Tibial nerve (tissue), 4 donors: ENCODE measurements at regions not wholly inside any gene's neighbourhood (a gene's known extent, or its start where the extent isn't known, plus 50 kb on each side); places are given as distances from the start of the nearest gene placed in this dataset.

Experiments
- DNase-seq, 2 donors: peaks; one replicate each; pipeline ENCODE4 v3.0.0-alpha.2; 2019; ENCODE audit warnings: low spot score in 2 of 2
- H3K27ac ChIP-seq, 4 donors: fragments of 200-600 bp; sonication (generic) in 3 of 4; one replicate each; pipeline ENCODE4 v1.5.1; 2017 to 2019; ENCODE audit warnings: mild to moderate bottlenecking in 1 of 4
- H3K27me3 ChIP-seq, 2 donors: fragments of 200-600 bp; sonication (generic) in 1 of 2; one replicate each; pipeline versions ENCODE4 v1.5.1 to v1.6.0; 2017 to 2019
- H3K36me3 ChIP-seq, 3 donors: fragments of 200-600 bp; sonication (generic); one replicate each; pipeline ENCODE4 v1.5.1; 2018 to 2019
- H3K4me1 ChIP-seq, 4 donors: fragments of 200-600 bp; sonication (generic) in 3 of 4; one replicate each; pipeline ENCODE4 v1.5.1; 2017 to 2019
- H3K4me3 ChIP-seq, 4 donors: fragments of 200-600 bp; sonication (generic) in 3 of 4; one replicate each; pipeline ENCODE4 v1.5.1; 2017 to 2019; ENCODE audit warnings: mild to moderate bottlenecking in 1 of 4, moderate library complexity in 1 of 4
- H3K9me3 ChIP-seq, 4 donors: fragments of 200-600 bp; sonication (generic) in 3 of 4; one replicate each; pipeline ENCODE4 v1.5.1; 2017 to 2019
- EP300 ChIP-seq, 2 donors: sonication (generic); formaldehyde crosslinking; IDR thresholded peaks; one replicate each; pipeline ENCODE4 v1.6.1; 2017; ENCODE audit warnings: antibody characterized with exemption in 2 of 2, mild to moderate bottlenecking in 1 of 2
- POLR2A ChIP-seq, 2 donors: fragments of 450-650 bp; IDR thresholded peaks; one replicate each; pipeline ENCODE4 v1.6.1; 2017; ENCODE audit warnings: antibody characterized with exemption in 2 of 2, mild to moderate bottlenecking in 2 of 2, moderate library complexity in 2 of 2
- WGBS, 2 donors: methylation state at CpG; one replicate each; pipeline ENCODE4 v1.1.5; 2018; 5-methylcytosine and 5-hydroxymethylcytosine counted together
- TF ChIP-seq, protein P1 (sequence below), 5 experiments: fragments of 200-600 bp in 3 of 5; fragments of 450-650 bp in 2 of 5; sonication (generic) in 3 of 5; IDR thresholded peaks; one replicate each; pipeline ENCODE4 v1.5.1; 2016 to 2019; ENCODE audit warnings: antibody characterized with exemption in 5 of 5, mild to moderate bottlenecking in 3 of 5, moderate library complexity in 2 of 5

DNA sequence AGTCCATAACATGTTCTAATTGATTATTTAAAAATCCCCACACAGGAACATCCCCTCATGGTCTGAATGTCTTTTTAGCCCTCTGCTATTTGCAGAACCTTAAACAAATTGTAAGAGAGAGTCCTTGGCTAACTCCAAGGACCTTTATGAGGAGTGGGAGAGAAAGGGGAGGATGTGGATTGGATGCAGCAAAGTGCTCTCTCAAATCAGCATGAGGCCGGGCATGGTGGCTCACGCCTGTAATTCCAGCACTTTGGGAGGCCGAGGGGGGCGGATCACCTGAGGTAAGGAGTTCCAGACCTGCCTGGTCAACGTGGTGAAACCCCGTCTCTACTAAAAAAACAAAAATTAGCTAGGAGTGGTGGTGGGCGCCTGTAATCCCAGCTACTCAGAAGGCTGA lies 154.8 kb downstream of the TGFB2 start:
- no peak for DNase-seq
- Histone ChIP-seq H3K27ac (no peak overlapping the region), H3K4me1 (peaks cover 0 to 24% (median 0%) of the 10 kb centered on the region in 4 donors), H3K36me3 (no peaks in the 10 kb centered on the region), H3K27me3 (no peaks in the 10 kb centered on the region), H3K4me3 (no peak overlapping the region), H3K9me3 (no peaks in the 10 kb centered on the region)
- TF ChIP-seq POLR2A (IDR thresholded peaks at IDR 0.05) = no peak
- no peak for TF ChIP-seq EP300 (IDR thresholded peaks at IDR 0.05)
- TF ChIP-seq, protein P1, sequence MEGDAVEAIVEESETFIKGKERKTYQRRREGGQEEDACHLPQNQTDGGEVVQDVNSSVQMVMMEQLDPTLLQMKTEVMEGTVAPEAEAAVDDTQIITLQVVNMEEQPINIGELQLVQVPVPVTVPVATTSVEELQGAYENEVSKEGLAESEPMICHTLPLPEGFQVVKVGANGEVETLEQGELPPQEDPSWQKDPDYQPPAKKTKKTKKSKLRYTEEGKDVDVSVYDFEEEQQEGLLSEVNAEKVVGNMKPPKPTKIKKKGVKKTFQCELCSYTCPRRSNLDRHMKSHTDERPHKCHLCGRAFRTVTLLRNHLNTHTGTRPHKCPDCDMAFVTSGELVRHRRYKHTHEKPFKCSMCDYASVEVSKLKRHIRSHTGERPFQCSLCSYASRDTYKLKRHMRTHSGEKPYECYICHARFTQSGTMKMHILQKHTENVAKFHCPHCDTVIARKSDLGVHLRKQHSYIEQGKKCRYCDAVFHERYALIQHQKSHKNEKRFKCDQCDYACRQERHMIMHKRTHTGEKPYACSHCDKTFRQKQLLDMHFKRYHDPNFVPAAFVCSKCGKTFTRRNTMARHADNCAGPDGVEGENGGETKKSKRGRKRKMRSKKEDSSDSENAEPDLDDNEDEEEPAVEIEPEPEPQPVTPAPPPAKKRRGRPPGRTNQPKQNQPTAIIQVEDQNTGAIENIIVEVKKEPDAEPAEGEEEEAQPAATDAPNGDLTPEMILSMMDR (IDR thresholded peaks at IDR 0.05) = no peak
- WGBS, 2 donors = 91 to 92% methylated on average over 7 of the region's 7 CpGs

DNA sequence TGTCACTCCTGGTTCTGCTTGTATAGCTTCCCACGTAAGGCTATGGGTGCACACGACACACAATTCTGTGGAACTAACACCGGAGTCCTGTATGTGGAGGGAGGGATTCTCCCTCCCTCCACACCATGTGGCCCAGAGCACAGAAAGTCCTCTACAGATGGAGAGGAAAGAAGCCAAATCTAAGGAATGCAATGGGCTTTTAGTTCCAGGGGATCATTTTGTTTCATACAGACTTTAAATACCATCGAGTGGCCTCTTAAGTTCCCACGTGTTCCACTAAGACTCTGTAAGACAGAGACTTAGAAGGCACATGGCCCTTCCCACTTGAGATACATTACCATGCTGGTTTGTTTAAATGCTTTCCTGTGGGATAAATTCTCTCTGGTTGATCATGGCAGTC lies 156.0 kb downstream of the TGFB2 start:
- H3K4me3 ChIP-seq = no peak overlapping the region
- H3K27ac ChIP-seq = no peak overlapping the region
- TF ChIP-seq, protein P1 (IDR thresholded peaks at IDR 0.05) = no peak
- TF ChIP-seq EP300 (IDR thresholded peaks at IDR 0.05) (no peak), POLR2A (IDR thresholded peaks at IDR 0.05) (no peak)
- H3K27me3 ChIP-seq = no peaks in the 10 kb centered on the region
- no peaks in the 10 kb centered on the region for H3K36me3 ChIP-seq
- 59 to 64% methylated on average over 5 of the region's 5 CpGs for WGBS, 2 donors
- H3K4me1 ChIP-seq = peaks cover 0 to 24% (median 0%) of the 10 kb centered on the region in 4 donors
- DNase-seq = no peak
- H3K9me3 ChIP-seq = no peaks in the 10 kb centered on the region

DNA sequence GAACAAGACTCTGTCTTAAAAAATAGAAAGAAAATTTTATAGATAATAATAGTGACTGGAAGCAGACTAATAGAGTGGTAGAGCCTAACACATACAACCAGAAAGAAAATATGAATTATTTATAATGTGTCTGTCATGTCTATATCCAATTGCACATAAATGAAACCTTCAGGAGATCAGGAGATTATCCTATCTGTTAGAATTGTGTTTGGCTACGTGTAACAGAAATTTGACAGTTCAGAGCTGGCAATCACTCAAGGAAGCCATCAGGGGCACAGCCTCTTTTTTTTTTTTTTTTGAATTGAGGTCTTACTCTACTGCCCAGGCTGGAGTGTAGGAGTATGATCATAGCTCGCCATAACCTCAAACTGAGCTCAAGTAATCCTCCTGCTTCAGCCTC lies 157.2 kb downstream of the TGFB2 start:
- H3K4me3 ChIP-seq = no peak overlapping the region
- H3K27me3 ChIP-seq = no peaks in the 10 kb centered on the region
- 92 to 95% methylated on average over 2 of the region's 2 CpGs for WGBS, 2 donors
- DNase-seq = no peak
- peaks cover 0 to 24% (median 0%) of the 10 kb centered on the region in 4 donors for H3K4me1 ChIP-seq
- H3K9me3 ChIP-seq = peaks cover 0 to 4% (median 0%) of the 10 kb centered on the region in 4 donors
- TF ChIP-seq EP300 (IDR thresholded peaks at IDR 0.05) (no peak), POLR2A (IDR thresholded peaks at IDR 0.05) (no peak)
- TF ChIP-seq, protein P1 (IDR thresholded peaks at IDR 0.05) = no peak
- no peaks in the 10 kb centered on the region for H3K36me3 ChIP-seq
- H3K27ac ChIP-seq = no peak overlapping the region

DNA sequence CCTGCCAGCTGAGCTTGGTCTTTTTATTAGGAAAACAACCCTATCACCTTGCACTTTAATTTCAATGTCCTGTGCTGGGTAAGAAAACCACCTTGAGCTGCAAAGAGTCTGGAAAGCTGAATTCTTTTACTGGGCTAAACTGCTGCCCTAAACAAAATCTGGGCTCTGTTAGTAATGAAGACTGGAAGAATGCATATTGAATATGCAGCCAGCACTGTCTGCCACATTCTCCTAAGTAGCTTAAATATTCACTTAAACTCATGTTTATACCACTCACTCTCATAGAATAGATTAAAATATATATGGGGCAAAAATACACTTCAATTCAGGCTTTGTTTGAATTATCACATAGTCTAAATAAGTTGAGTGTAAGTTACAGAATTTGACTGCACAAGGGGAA lies 158.0 kb downstream of the TGFB2 start:
- Histone ChIP-seq H3K36me3 (no peaks in the 10 kb centered on the region), H3K27ac (no peak overlapping the region), H3K9me3 (peaks cover 0 to 11% (median 0%) of the 10 kb centered on the region in 4 donors), H3K4me3 (no peak overlapping the region), H3K4me1 (peaks cover 0 to 20% (median 0%) of the 10 kb centered on the region in 4 donors), H3K27me3 (no peaks in the 10 kb centered on the region)
- no peak for DNase-seq
- TF ChIP-seq POLR2A (IDR thresholded peaks at IDR 0.05) (no peak), EP300 (IDR thresholded peaks at IDR 0.05) (no peak)
- TF ChIP-seq, protein P1 (IDR thresholded peaks at IDR 0.05) = no peak

DNA sequence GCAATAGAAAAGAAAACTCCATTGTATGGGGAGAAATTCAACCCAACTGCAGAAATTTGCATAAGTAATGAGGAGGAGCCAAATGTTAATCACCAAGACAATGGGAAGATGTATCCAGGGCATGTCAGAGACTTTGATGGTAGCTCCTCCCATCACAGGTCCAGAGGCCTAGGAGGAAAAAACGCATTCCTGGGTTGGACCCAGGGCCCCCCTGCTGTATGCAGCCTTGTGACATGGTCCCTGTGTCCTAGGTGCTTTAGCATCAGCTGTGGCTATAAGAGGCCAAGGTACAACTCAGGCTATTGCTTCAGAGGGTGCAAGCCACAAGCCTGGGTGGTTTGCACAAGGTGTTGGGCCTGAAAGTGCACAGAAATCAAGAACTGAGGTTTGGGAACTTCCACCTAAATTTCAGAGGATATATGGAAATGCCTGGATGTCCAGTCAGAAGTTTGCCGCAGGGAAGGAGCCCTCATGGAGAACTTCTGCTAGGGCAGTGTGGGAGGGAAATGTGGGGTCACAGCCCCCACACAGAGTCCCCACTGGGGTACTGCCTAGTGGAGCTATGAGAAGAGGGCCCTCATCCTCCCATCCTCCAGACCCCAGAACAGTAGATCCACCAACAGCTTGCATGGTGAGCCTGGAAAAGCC lies 162.3 kb downstream of the TGFB2 start:
- TF ChIP-seq POLR2A (IDR thresholded peaks at IDR 0.05) = no peak
- TF ChIP-seq, protein P1 (IDR thresholded peaks at IDR 0.05) = no peak
- TF ChIP-seq EP300 (IDR thresholded peaks at IDR 0.05) = no peak
- WGBS, 2 donors = 89 to 96% methylated on average over 2 of the region's 2 CpGs
- Histone ChIP-seq H3K4me1 (no peaks in the 10 kb centered on the region), H3K27ac (no peak overlapping the region), H3K4me3 (no peak overlapping the region), H3K36me3 (no peaks in the 10 kb centered on the region), H3K9me3 (peaks cover 0 to 13% (median 0%) of the 10 kb centered on the region in 4 donors), H3K27me3 (no peaks in the 10 kb centered on the region)
- DNase-seq = no peak
